ENCODE measurements at regions not wholly inside any gene's neighbourhood (a gene's known extent, or its start where the extent isn't known, plus 50 kb on each side); places are given as distances from the start of the nearest gene placed in this dataset.
"Not testable (repeated sequence)": the region's sequence is repeated elsewhere in the genome, so short reads cannot be mapped to it uniquely, and the experiment has no call there.

- DNase-seq (ENCODE audit: low read depth in 2 of 2), result no peak
Measured at GRCh38 chr18:51248685-51249084, 51.2 kb upstream of the MEX3C start.

- DNase-seq (ENCODE audit: low read depth in 2 of 2), result no peak
Measured at GRCh38 chr18:51250006-51250405, 52.5 kb upstream of the MEX3C start.

GRCh38 chr18:51250458-51251024 is 53.1 kb upstream of the MEX3C start:
- DNase-seq (ENCODE audit: low read depth in 2 of 2), result no peak

- no peak for DNase-seq (ENCODE audit: low read depth in 2 of 2)
Measured at GRCh38 chr18:51251625-51252024, 54.1 kb upstream of the MEX3C start.

GRCh38 chr18:51253476-51253875 is 56.0 kb upstream of the MEX3C start:
- DNase-seq (ENCODE audit: low read depth in 2 of 2), result no peak

- no peak for DNase-seq (ENCODE audit: low read depth in 2 of 2)
Measured at GRCh38 chr18:51255693-51256092, 58.2 kb upstream of the MEX3C start.

GRCh38 chr18:51257150-51257549 is 59.7 kb upstream of the MEX3C start:
- no peak for DNase-seq (ENCODE audit: low read depth in 2 of 2)

GRCh38 chr18:51260118-51260517 is 62.6 kb upstream of the MEX3C start:
- DNase-seq (ENCODE audit: low read depth in 2 of 2), result no peak

GRCh38 chr18:51266077-51266476 is 68.6 kb upstream of the MEX3C start:
- not testable (repeated sequence) for DNase-seq (ENCODE audit: low read depth in 2 of 2)

- no peak for DNase-seq (ENCODE audit: low read depth in 2 of 2)
Measured at GRCh38 chr18:51266773-51267172, 69.3 kb upstream of the MEX3C start.

- no peak for DNase-seq (ENCODE audit: low read depth in 2 of 2)
Measured at GRCh38 chr18:51273437-51273836, 76.0 kb upstream of the MEX3C start.

- no peak for DNase-seq (ENCODE audit: low read depth in 2 of 2)
Measured at GRCh38 chr18:51275712-51276476, 78.4 kb upstream of the MEX3C start.

- peak; percentile 14 to 16 for DNase-seq (ENCODE audit: low read depth in 2 of 2)
Measured at GRCh38 chr18:51278045-51278649, 80.7 kb upstream of the MEX3C start.

- no peak for DNase-seq (ENCODE audit: low read depth in 2 of 2)
Measured at GRCh38 chr18:51279367-51279984, 82.0 kb upstream of the MEX3C start.

GRCh38 chr18:51287818-51288508 is 90.5 kb upstream of the MEX3C start:
- DNase-seq (ENCODE audit: low read depth in 2 of 2), result no peak

GRCh38 chr18:51288582-51288981 is 91.1 kb upstream of the MEX3C start:
- DNase-seq (ENCODE audit: low read depth in 2 of 2), result no peak

GRCh38 chr18:51290860-51291259 is 93.4 kb upstream of the MEX3C start:
- DNase-seq (ENCODE audit: low read depth in 2 of 2), result no peak

- DNase-seq (ENCODE audit: low read depth in 2 of 2), result no peak
Measured at GRCh38 chr18:51300912-51301311, 103.4 kb upstream of the MEX3C start.

- DNase-seq (ENCODE audit: low read depth in 2 of 2), result no peak
Measured at GRCh38 chr18:51301376-51301775, 103.9 kb upstream of the MEX3C start.

GRCh38 chr18:51316677-51317076 is 119.2 kb upstream of the MEX3C start:
- no peak for DNase-seq (ENCODE audit: low read depth in 2 of 2)

GRCh38 chr18:51321696-51322095 is 124.2 kb upstream of the MEX3C start:
- DNase-seq (ENCODE audit: low read depth in 2 of 2), result no peak

GRCh38 chr18:51323961-51324360 is 126.5 kb upstream of the MEX3C start:
- no peak for DNase-seq (ENCODE audit: low read depth in 2 of 2)

Measured in stimulated activated CD8-positive, alpha-beta memory T cell treated with anti-CD3 and anti-CD28 coated beads, Interleukin-15, amount 100 ng/mL, for 48 hours (primary cell).